ENCODE measurements at regions not wholly inside any gene's neighbourhood (a gene's known extent, or its start where the extent isn't known, plus 50 kb on each side); places are given as distances from the start of the nearest gene placed in this dataset.
"Not testable (repeated sequence)": the region's sequence is repeated elsewhere in the genome, so short reads cannot be mapped to it uniquely, and the experiment has no call there.

- intact Hi-C loops (cut with DNase I, micrococcal nuclease), result no loop called here
- no peak for ATAC-seq
- no peak for DNase-seq
Observed at GRCh38 chr13:91054902-91055301, 292.6 kb upstream of the MIR17HG start.

DNA sequence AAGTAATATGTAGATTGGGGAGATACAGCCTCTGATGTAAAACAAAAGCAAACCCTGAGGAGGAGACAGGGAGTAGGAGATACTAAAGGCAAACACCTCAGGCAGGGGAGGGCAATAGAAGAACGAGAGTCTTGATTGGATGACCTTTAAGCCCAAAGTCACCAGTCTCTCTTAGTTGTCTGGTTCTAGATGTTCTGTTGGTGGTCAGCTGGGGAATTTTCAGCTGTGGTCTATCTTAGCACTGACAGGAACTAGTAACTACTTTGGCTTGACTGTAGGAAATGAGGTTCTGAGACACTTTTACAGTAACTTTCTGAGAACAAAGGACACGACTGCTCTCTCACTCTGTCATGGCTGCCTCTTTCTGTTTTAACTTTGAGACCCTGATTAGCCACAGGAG lies 290.7 kb upstream of the MIR17HG start:
- no peak for ATAC-seq
- intact Hi-C loops (cut with DNase I, micrococcal nuclease), result no loop called here
- DNase-seq, result no peak

DNA sequence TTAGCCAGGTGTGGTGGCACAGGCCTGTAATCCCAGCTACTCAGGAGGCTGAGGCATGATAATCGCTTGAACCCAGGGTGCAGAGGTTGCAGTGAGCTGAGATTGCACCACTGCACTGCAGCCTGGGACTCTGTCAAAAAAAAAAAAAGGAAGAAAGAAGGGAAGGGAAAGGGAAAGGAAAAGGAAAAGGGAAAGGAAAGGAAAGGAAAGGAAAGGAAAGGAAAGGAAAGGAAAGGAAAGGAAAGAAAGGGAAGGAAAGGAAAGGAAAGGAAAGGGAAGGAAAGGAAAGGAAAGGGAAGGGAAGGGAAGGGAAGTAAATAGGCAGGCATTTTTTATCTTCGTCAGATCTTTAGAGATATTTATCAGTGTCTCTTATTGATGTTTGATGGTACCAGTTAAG lies 290.0 kb upstream of the MIR17HG start:
- DNase-seq; ATAC-seq; intact Hi-C loops (cut with DNase I, micrococcal nuclease): not testable (repeated sequence)

- DNase-seq, result no peak
- ATAC-seq, result no peak
- intact Hi-C loops (cut with DNase I, micrococcal nuclease), result no loop called here
Observed at GRCh38 chr13:91058066-91058465, 289.4 kb upstream of the MIR17HG start.

GRCh38 chr13:91058919-91059318 lies 288.6 kb upstream of the MIR17HG start:
- ATAC-seq, result no peak
- intact Hi-C loops (cut with DNase I, micrococcal nuclease), result no loop called here

DNA sequence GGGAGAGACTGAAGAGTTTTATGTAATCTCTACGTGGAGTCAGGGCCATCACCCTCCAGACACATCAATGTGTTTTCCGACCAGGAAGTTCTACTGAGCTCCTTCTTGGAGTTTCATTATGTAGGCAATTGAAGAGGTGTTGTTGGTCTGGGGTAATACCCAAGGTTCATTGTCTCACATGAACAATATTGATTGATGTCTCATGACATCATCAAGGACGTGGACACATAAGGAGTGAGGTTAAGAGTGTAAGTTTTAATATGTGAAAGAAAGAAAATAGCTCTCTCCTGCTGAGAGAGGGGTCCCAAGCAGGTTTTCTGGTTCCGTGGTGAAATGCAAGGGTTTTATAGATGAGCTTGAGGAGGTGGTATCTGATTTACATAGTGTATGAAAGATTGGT lies 280.7 kb upstream of the MIR17HG start:
- DNase-seq (no peak), ATAC-seq (no peak)
- intact Hi-C loops (cut with DNase I, micrococcal nuclease), result no loop called here

More at GRCh38 chr13:91058919-91059318, 288.6 kb upstream of the MIR17HG start:
- DNase-seq, result no peak

- ATAC-seq, result no peak
- intact Hi-C loops (cut with DNase I, micrococcal nuclease), result no loop called here
- DNase-seq, result no peak
Observed at GRCh38 chr13:91072486-91072885, 275.0 kb upstream of the MIR17HG start.

DNA sequence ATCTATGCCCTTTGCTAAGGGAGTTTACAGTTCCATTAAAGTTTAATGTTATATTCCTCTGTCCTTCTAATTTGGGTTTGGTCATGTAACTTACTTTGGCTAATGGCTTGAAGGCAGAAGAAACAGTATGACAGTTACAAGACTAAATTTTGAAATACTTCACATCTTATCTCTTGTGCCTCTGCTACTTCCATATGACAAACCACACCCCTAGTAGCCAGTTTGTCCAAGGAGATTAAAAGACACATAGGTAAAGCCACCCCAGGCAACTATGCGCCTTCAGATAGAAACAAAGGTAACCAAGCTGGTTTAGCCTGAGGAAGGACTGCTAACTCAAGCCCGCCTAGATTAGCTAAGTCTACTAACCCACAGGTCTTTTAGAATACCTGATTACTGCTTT lies 273.4 kb upstream of the MIR17HG start:
- ATAC-seq (no peak), DNase-seq (no peak)
- intact Hi-C loops (cut with DNase I, micrococcal nuclease), result no loop called here

- intact Hi-C loops (cut with DNase I, micrococcal nuclease), result no loop called here
- no peak for ATAC-seq
- DNase-seq, result no peak
Observed at GRCh38 chr13:91076830-91077229, 270.7 kb upstream of the MIR17HG start.

GRCh38 chr13:91078093-91078679 lies 269.3 kb upstream of the MIR17HG start:
- ATAC-seq, result no peak
- intact Hi-C loops (cut with DNase I, micrococcal nuclease), result no loop called here
- DNase-seq, result no peak

DNA sequence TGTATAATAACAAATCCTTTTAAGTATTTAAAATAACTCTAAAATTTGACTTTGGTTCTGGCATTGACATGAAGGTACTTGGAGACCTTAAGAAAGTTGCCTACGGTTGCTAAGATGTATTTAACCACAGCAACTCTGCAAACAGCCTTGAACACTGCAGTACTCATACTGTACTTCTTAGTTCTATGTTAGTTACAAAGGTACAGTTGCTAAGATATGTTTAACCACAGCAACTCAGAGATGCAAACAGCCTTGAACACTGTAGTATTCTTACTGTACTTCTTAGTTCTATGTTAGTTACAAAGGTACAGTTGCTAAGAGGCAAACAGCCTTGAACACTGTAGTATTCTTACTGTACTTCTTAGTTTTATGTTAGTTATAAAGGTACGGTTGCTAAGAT lies 268.3 kb upstream of the MIR17HG start:
- no peak for ATAC-seq
- intact Hi-C loops (cut with DNase I, micrococcal nuclease), result no loop called here
- DNase-seq, result no peak

- ATAC-seq, result no peak
- no peak for DNase-seq
- intact Hi-C loops (cut with DNase I, micrococcal nuclease), result no loop called here
Observed at GRCh38 chr13:91085127-91085526, 262.4 kb upstream of the MIR17HG start.

DNA sequence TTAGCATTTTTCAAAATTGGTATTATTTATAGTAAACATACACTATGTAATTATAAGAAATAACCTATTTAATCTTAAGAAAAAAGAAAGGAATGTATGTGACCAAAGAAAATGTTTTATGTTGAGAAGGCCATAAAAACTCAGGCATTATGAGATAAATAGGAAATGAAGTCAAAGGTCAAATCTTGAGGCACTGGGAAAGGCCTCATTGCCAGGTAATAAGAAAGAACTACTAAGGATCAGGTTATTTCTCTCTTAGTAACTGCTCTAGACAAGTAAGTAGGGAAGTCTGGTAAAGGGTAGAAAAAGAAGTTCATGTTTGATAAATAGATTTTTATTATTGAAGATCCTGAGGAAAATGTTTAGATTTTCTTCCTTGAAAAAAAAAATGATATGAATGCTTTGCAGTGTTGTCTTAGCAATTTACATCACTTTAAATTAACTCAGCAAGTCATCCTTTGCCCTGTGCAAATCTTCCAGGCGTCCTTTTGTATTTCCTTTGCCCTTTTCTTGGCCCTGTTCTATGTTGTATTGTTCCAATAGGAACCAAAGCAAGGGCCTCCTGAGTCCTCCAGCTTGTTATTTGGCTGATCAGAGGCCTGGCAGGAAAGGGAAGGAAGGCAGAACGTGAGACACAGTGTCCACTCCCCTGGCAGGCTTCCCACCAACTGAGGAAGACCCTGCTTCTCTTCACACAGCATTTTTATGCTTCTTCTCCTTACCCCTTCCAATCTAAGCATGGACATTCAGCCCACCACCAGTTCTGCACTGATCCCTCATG lies 260.4 kb upstream of the MIR17HG start:
- no peak for DNase-seq
- ATAC-seq, result no peak
- intact Hi-C loops (cut with DNase I, micrococcal nuclease), result no loop called here

DNA sequence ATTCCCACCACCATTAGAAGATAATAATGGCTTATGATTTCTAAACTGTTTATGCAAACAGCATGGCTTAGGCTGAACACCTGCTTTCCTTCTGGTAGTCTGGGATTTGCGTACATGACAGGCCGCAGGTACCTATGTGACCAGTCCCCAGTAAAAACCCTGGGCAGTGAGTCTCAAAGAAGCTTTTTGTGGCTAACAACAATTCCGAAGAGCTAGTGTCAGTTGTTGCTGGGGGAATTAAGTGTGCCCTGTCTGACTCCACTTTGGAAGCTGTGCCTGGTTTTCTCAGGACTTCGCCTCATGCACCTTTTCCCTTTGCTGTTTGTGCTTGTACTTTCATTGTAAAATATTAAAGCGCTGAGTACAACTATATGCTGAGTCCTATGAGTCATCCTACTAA lies 250.2 kb upstream of the MIR17HG start:
- ATAC-seq (no peak), DNase-seq (no peak)
- intact Hi-C loops (cut with DNase I, micrococcal nuclease), result no loop called here

DNA sequence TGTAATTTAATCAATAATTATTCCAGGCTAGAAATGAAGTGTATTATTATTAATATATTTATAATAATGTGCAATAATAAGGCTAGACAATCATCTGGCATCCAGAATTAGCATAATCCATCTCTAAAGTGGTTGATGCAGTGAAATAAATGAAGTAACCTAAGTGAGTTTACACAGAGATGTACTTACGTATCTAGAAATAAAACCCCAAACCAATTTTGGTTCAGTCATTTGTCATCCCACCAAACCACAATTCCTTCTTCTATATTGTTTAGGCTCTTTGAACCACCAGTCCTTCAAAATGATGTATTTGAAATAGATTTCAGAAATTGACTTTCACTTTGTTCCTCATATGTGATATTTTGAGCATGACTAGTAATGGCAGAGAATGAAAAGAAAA lies 247.6 kb upstream of the MIR17HG start:
- intact Hi-C loops (cut with DNase I, micrococcal nuclease), result no loop called here
- ATAC-seq, result no peak
- no peak for DNase-seq

DNA sequence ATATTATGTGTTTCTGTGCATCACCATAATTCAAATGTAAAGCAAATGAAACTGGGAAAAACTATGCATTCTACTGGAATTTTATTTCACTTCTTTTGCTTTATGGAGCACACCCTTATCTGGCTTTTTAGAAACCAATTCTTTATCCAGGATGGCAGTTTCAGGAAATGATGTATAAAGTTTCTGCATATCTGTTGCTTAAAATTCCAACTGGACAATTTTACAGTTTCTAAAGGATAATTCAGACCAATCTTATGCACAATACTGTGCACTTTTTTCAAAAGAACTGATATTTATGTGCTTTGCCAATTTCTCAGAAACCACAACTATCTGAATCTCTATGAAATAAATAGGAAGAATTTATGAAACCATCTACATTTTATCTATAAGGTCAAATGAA lies 246.5 kb upstream of the MIR17HG start:
- intact Hi-C loops (cut with DNase I, micrococcal nuclease), result no loop called here
- DNase-seq, result no peak
- no peak for ATAC-seq

DNA sequence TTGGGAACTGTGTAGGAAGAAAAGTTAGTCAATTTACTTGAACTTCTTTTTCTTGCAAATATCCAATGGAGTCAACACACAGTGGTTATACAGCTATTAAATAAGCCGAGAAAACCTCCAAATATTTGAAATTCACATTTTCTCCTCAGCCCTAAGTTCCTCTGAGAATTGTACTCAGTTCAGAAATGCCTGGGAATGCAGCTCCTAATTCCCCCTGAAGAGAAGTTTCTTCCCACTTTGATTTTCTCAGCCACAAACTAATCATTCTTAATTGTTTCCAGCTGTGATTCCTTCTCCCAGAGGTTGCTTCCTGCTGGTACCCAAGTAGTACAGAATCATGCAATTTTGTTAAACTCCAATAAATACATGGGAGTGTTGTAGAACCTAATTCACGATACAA lies 246.1 kb upstream of the MIR17HG start:
- ATAC-seq (no peak), DNase-seq (no peak)
- intact Hi-C loops (cut with DNase I, micrococcal nuclease), result no loop called here

GRCh38 chr13:91105270-91105669 lies 242.2 kb upstream of the MIR17HG start:
- intact Hi-C loops (cut with DNase I, micrococcal nuclease), result no loop called here
- DNase-seq, result no peak
- no peak for ATAC-seq

GRCh38 chr13:91106565-91106964 lies 240.9 kb upstream of the MIR17HG start:
- DNase-seq, result no peak
- no peak for ATAC-seq
- intact Hi-C loops (cut with DNase I, micrococcal nuclease), result no loop called here

- intact Hi-C loops (cut with DNase I, micrococcal nuclease), result no loop called here
- ATAC-seq (no peak), DNase-seq (no peak)
Observed at GRCh38 chr13:91108315-91108714, 239.2 kb upstream of the MIR17HG start.

All from left colon (tissue), 2 donors.